B cell (primary cell): ENCODE measurements at regions not wholly inside any gene's neighbourhood (a gene's known extent, or its start where the extent isn't known, plus 50 kb on each side); places are given as distances from the start of the nearest gene placed in this dataset.

ENCODE experiments used
- ATAC-seq: fragments of 200-7000 bp; cut with Tn5 transposase; one replicate; pipeline ENCODE4 v1.10.0; 2021; ENCODE audit warnings: low read depth, mild to moderate bottlenecking, moderate number of reproducible peaks, moderate library complexity
- CTCF ChIA-PET: fragments of 350-600 bp; sonication (Branson Sonifier 250); formaldehyde crosslinking; loops from one replicate; lab custom pipeline; 2021; ENCODE audit warnings: antibody characterized with exemption, inconsistent platforms; lab: Charles Lee
- POLR2A ChIA-PET: fragments of 350-600 bp; sonication (Branson Sonifier 250); formaldehyde crosslinking; loops from one replicate; lab custom pipeline; 2021; ENCODE audit warnings: antibody characterized with exemption; lab: Charles Lee
- DNase-seq: peaks from one replicate; pipeline ENCODE4 v3.0.0; 2013
- H2AFZ ChIP-seq: 2 replicates; pipeline ENCODE4 v1.6.1; 2012; ENCODE audit warnings: mild to moderate bottlenecking, low read depth, low read length; ENCODE audit not compliant: insufficient read depth, poor library complexity, severe bottlenecking
- H3K27ac ChIP-seq, 2 donors: 1 replicate in 1 of 2; 2 replicates in 1 of 2; pipeline ENCODE4 v1.5.1; 2012 to 2013; ENCODE audit warnings: low read length in 2 of 2, mild to moderate bottlenecking in 2 of 2, moderate library complexity in 1 of 2
- H3K27me3 ChIP-seq, 4 experiments: fragments of 200-600 bp in 1 of 4; sonication (generic) in 1 of 4; replicated peaks in 1 of 4; 1 replicate in 2 of 4; 2 replicates in 2 of 4; pipeline versions ENCODE4 v1.6.1 to v1.7.0; 2013 to 2016; ENCODE audit warnings: low read length in 3 of 4, mild to moderate bottlenecking in 2 of 4, mixed read lengths in 1 of 4, moderate library complexity in 1 of 4; ENCODE audit not compliant: insufficient read depth in 4 of 4, control insufficient read depth in 3 of 4; ENCODE audit errors: control extremely low read depth in 1 of 4
- H3K36me3 ChIP-seq, 2 experiments: replicated peaks in 1 of 2; 1 replicate in 1 of 2; 2 replicates in 1 of 2; pipeline versions ENCODE4 v1.6.1 to v1.7.1; 2013; ENCODE audit warnings: low read length in 1 of 2; ENCODE audit not compliant: insufficient read depth in 2 of 2, control insufficient read depth in 1 of 2; ENCODE audit errors: control extremely low read depth in 1 of 2, extremely low read depth in 1 of 2
- H3K4me1 ChIP-seq, 2 donors: fragments of 200-600 bp in 1 of 2; sonication (generic) in 1 of 2; 1 replicate in 1 of 2; 2 replicates in 1 of 2; pipeline versions ENCODE4 v1.5.1 to v1.6.1; 2013 to 2017; ENCODE audit warnings: low read length in 2 of 2; ENCODE audit not compliant: control insufficient read depth in 2 of 2, insufficient read depth in 2 of 2
- H3K4me2 ChIP-seq: replicated peaks from 2 replicates; pipeline ENCODE3; 2012; ENCODE audit warnings: mild to moderate bottlenecking, low read depth, low read length; ENCODE audit not compliant: poor library complexity, severe bottlenecking
- H3K4me3 ChIP-seq, 5 experiments: fragments of 200-600 bp in 1 of 5; sonication (generic) in 1 of 5; 1 replicate in 3 of 5; 2 replicates in 2 of 5; pipeline versions ENCODE4 v1.5.1 to v1.7.0; 2011 to 2016; ENCODE audit warnings: low read length in 4 of 5, mild to moderate bottlenecking in 4 of 5, low read depth in 2 of 5, control low read depth in 1 of 5, moderate library complexity in 1 of 5; ENCODE audit not compliant: insufficient read depth in 1 of 5; ENCODE audit errors: control extremely low read depth in 1 of 5, extremely low read depth in 1 of 5
- H3K79me2 ChIP-seq: fragments of 200-600 bp; sonication (generic); one replicate; pipeline ENCODE4 v1.6.0; 2016; ENCODE audit warnings: low read length; ENCODE audit not compliant: control insufficient read depth, insufficient read depth
- H3K9ac ChIP-seq: fragments of 200-600 bp; sonication (generic); 2 replicates; pipeline ENCODE4 v1.6.1; 2017; ENCODE audit warnings: mild to moderate bottlenecking, low read length, moderate library complexity
- H3K9me3 ChIP-seq, 3 donors: one replicate each; pipeline versions ENCODE4 v1.6.1 to v1.7.1; 2013; ENCODE audit warnings: low read length in 2 of 3; ENCODE audit not compliant: control insufficient read depth in 2 of 3, insufficient read depth in 1 of 3; ENCODE audit errors: control extremely low read depth in 1 of 3
- H4K20me1 ChIP-seq: 2 replicates; pipeline ENCODE4 v1.6.0; 2012; ENCODE audit warnings: mild to moderate bottlenecking, low read length; ENCODE audit not compliant: insufficient read depth, control insufficient read depth, poor library complexity, severe bottlenecking
- H3K27ac Mint-ChIP-seq: one replicate; pipeline ENCODE4 v1.8.0; 2021; ENCODE audit warnings: mixed read lengths
- H3K27me3 Mint-ChIP-seq: one replicate; pipeline ENCODE4 v1.8.0; 2021; ENCODE audit warnings: mixed read lengths
- H3K4me1 Mint-ChIP-seq: one replicate; pipeline ENCODE4 v1.8.0; 2021; ENCODE audit warnings: mixed read lengths
- H3K4me3 Mint-ChIP-seq: one replicate; pipeline ENCODE4 v1.8.0; 2021; ENCODE audit warnings: mixed read lengths
- H3K9me3 Mint-ChIP-seq: one replicate; pipeline ENCODE4 v1.8.0; 2022; ENCODE audit warnings: mixed read lengths; ENCODE audit not compliant: insufficient read depth
- CTCF ChIP-seq: fragments of 200-600 bp; IDR thresholded peaks from one replicate; pipeline ENCODE4 v1.8.0; 2022; ENCODE audit warnings: antibody characterized with exemption, mild to moderate bottlenecking
- EZH2 ChIP-seq: IDR thresholded peaks from 2 replicates; pipeline ENCODE4 v1.6.1; 2012; ENCODE audit warnings: borderline replicate concordance, low read depth, mild to moderate bottlenecking, moderate library complexity, low read length; ENCODE audit not compliant: insufficient read depth, poor library complexity, severe bottlenecking
- WGBS: methylation state at CpG from one replicate; pipeline ENCODE4 v1.1.5; 2013; ENCODE audit warnings: missing lambda C conversion rate; ENCODE audit not compliant: insufficient coverage; 5-methylcytosine and 5-hydroxymethylcytosine counted together
- intact Hi-C: fragments of 100-400 bp; cut with micrococcal nuclease; formaldehyde crosslinking; loops from one replicate; pipeline ENCODE4 v1.10.0; 2022

DNA sequence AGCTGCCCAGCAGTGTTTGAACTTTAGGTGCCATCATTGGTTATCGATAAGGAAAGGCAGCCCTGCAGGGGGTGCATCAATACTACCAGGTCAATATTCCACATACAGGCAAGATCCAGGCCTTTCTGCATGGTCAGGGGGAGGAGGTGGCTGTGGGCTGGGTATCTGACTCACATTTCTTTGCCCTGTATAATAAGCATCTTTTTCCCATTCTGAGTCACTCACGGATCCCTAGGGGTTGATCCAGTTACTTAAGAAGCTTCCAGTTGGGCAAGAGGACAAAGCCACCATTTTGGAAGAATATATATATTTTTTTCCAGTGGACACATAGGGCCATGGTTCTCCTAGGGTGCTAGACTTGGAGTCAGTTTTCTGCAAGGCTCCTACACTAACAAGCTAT lies 114.2 kb upstream of the HABP2 start:
- Mint-ChIP-seq H3K27me3 (peaks cover 4% of the 10 kb centered on the region), H3K4me1 (no peaks in the 10 kb centered on the region), H3K27ac (no peak overlapping the region), H3K9me3 (peaks cover 5% of the 10 kb centered on the region), H3K4me3 (no peak overlapping the region)
- Histone ChIP-seq H3K4me2 (no peak overlapping the region), H4K20me1 (no peaks in the 10 kb centered on the region), H3K27me3 (no peaks in the 10 kb centered on the region), H2AFZ (no peak overlapping the region), H3K27ac (no peak overlapping the region), H3K4me3 (no peak overlapping the region), H3K4me1 (no peaks in the 10 kb centered on the region), H3K36me3 (no peaks in the 10 kb centered on the region), H3K9me3 (no peaks in the 10 kb centered on the region), H3K79me2 (no peaks in the 10 kb centered on the region), H3K9ac (no peak overlapping the region)
- TF ChIP-seq EZH2 (no peak), CTCF (no peak)
- POLR2A ChIA-PET = no interaction called here
- ATAC-seq (no peak), DNase-seq (no peak)
- CTCF ChIA-PET = no interaction called here
- WGBS = no CpG with 5 or more reads among the region's 2 CpGs
- intact Hi-C loops = no loop called here

GRCh38 chr10:113441220-113441619 lies 111.6 kb upstream of the HABP2 start:
- Histone ChIP-seq H3K9ac (no peak overlapping the region), H3K79me2 (no peaks in the 10 kb centered on the region), H3K4me1 (no peaks in the 10 kb centered on the region), H2AFZ (no peak overlapping the region), H4K20me1 (no peaks in the 10 kb centered on the region), H3K4me2 (no peak overlapping the region), H3K36me3 (no peaks in the 10 kb centered on the region), H3K4me3 (no peak overlapping the region), H3K27me3 (no peaks in the 10 kb centered on the region), H3K27ac (no peak overlapping the region), H3K9me3 (no peaks in the 10 kb centered on the region)
- DNase-seq (no peak), ATAC-seq (no peak)
- POLR2A ChIA-PET = no interaction called here
- intact Hi-C loops = no loop called here
- CTCF ChIA-PET = no interaction called here
- no peak for TF ChIP-seq EZH2
- no peak for TF ChIP-seq CTCF
- no peak overlapping the region for H3K27ac Mint-ChIP-seq
- 88% methylated on average over 6 of the region's 6 CpGs for WGBS
- peaks cover 8% of the 10 kb centered on the region for H3K27me3 Mint-ChIP-seq
- no peaks in the 10 kb centered on the region for H3K4me1 Mint-ChIP-seq
- no peak overlapping the region for H3K4me3 Mint-ChIP-seq
- no peaks in the 10 kb centered on the region for H3K9me3 Mint-ChIP-seq
